Parathyroid adenoma (tissue), 2 donors: ENCODE measurements at regions not wholly inside any gene's neighbourhood (a gene's known extent, or its start where the extent isn't known, plus 50 kb on each side); places are given as distances from the start of the nearest gene placed in this dataset.

ENCODE experiments used
- H2AFZ ChIP-seq: fragments of 300-600 bp; sonication (generic); one replicate; pipeline ENCODE4 v1.7.0; 2017; ENCODE audit warnings: antibody characterized with exemption, mild to moderate bottlenecking
- H3K27ac ChIP-seq: fragments of 300-600 bp; sonication (generic); one replicate; pipeline ENCODE4 v1.7.0; 2017
- H3K27me3 ChIP-seq: fragments of 300-600 bp; sonication (generic); one replicate; pipeline ENCODE4 v1.7.0; 2017; ENCODE audit warnings: low read length; ENCODE audit not compliant: control insufficient read depth, insufficient read depth
- H3K36me3 ChIP-seq: fragments of 300-600 bp; sonication (generic); one replicate; pipeline ENCODE4 v1.7.0; 2017; ENCODE audit warnings: low read length; ENCODE audit not compliant: control insufficient read depth, insufficient read depth
- H3K4me1 ChIP-seq: fragments of 300-600 bp; sonication (generic); one replicate; pipeline ENCODE4 v1.7.0; 2017; ENCODE audit warnings: control low read depth
- H3K4me2 ChIP-seq: fragments of 300-600 bp; sonication (generic); one replicate; pipeline ENCODE4 v1.7.0; 2017; ENCODE audit warnings: low read length
- H3K4me3 ChIP-seq: fragments of 300-600 bp; sonication (generic); one replicate; pipeline ENCODE4 v1.7.0; 2017; ENCODE audit warnings: low read depth, low read length
- H3K79me2 ChIP-seq: fragments of 300-600 bp; sonication (generic); one replicate; pipeline ENCODE4 v1.7.0; 2017; ENCODE audit warnings: control low read depth
- H3K9ac ChIP-seq: fragments of 300-600 bp; sonication (generic); one replicate; pipeline ENCODE4 v1.7.0; 2017; ENCODE audit warnings: mild to moderate bottlenecking
- H3K9me3 ChIP-seq: fragments of 300-600 bp; sonication (generic); one replicate; pipeline ENCODE4 v1.7.0; 2017; ENCODE audit warnings: low read length; ENCODE audit not compliant: control insufficient read depth
- CTCF ChIP-seq: fragments of 300-600 bp; sonication (generic); IDR thresholded peaks from one replicate; pipeline ENCODE4 v1.7.0; 2017; ENCODE audit warnings: antibody characterized with exemption, mild to moderate bottlenecking
- donor health status: primary hyperparathyroidism.

DNA sequence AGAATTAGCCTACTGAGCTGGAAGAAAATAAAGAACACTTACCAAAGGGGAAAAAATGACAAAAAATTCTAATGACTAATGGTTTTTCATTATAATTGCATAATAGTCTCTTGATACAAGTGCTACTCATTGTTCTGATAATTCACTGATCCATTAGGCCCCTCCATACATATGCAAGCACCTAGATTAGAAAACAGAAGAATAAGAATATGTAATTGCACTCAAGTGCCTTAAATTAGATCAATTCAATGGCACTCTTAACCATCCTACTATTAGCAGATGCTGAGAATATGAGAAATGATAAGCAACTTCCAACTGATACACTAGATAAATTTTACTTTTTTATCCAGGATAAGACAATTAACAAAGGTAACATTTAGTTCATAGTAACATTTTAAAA is 440.9 kb upstream of the C9orf72 start:
- no peak overlapping the region for H3K4me3 ChIP-seq
- H2AFZ ChIP-seq, result no peak overlapping the region
- no peak overlapping the region for H3K4me2 ChIP-seq
- H3K36me3 ChIP-seq, result no peaks in the 10 kb centered on the region
- H3K9ac ChIP-seq, result no peak overlapping the region
- H3K27me3 ChIP-seq, result no peaks in the 10 kb centered on the region
- H3K4me1 ChIP-seq, result no peaks in the 10 kb centered on the region
- TF ChIP-seq CTCF, result no peak
- no peaks in the 10 kb centered on the region for H3K9me3 ChIP-seq
- H3K79me2 ChIP-seq, result no peaks in the 10 kb centered on the region
- H3K27ac ChIP-seq, result no peak overlapping the region

GRCh38 chr9:28024676-28025075 is 451.4 kb upstream of the C9orf72 start:
- Histone ChIP-seq H3K36me3 (no peaks in the 10 kb centered on the region), H3K27me3 (no peaks in the 10 kb centered on the region), H3K4me2 (no peak overlapping the region), H3K4me3 (no peak overlapping the region), H3K79me2 (no peaks in the 10 kb centered on the region), H3K9me3 (no peaks in the 10 kb centered on the region), H3K9ac (no peak overlapping the region), H3K4me1 (no peaks in the 10 kb centered on the region), H2AFZ (no peak overlapping the region), H3K27ac (no peak overlapping the region)
- TF ChIP-seq CTCF, result no peak

- Histone ChIP-seq H3K4me3 (no peak overlapping the region), H3K4me2 (no peak overlapping the region), H3K27ac (no peak overlapping the region), H2AFZ (no peak overlapping the region), H3K79me2 (no peaks in the 10 kb centered on the region), H3K27me3 (no peaks in the 10 kb centered on the region), H3K4me1 (no peaks in the 10 kb centered on the region), H3K9me3 (no peaks in the 10 kb centered on the region), H3K36me3 (no peaks in the 10 kb centered on the region), H3K9ac (no peak overlapping the region)
- no peak for TF ChIP-seq CTCF
Observed at GRCh38 chr9:28025186-28025585, 451.9 kb upstream of the C9orf72 start.

- no peaks in the 10 kb centered on the region for H3K9me3 ChIP-seq
Observed at GRCh38 chr9:28031521-28032267, 458.4 kb upstream of the C9orf72 start.

More at GRCh38 chr9:28031521-28032267, 458.4 kb upstream of the C9orf72 start:
- no peaks in the 10 kb centered on the region for H3K27me3 ChIP-seq
- no peak overlapping the region for H3K4me2 ChIP-seq
- no peak overlapping the region for H3K9ac ChIP-seq
- no peak overlapping the region for H2AFZ ChIP-seq
- H3K4me1 ChIP-seq, result no peaks in the 10 kb centered on the region
- no peak overlapping the region for H3K27ac ChIP-seq
- no peaks in the 10 kb centered on the region for H3K36me3 ChIP-seq
- no peaks in the 10 kb centered on the region for H3K79me2 ChIP-seq
- no peak overlapping the region for H3K4me3 ChIP-seq
- no peak for TF ChIP-seq CTCF
